ENCODE measurements at regions not wholly inside any gene's neighbourhood (a gene's known extent, or its start where the extent isn't known, plus 50 kb on each side); places are given as distances from the start of the nearest gene placed in this dataset.

DNA sequence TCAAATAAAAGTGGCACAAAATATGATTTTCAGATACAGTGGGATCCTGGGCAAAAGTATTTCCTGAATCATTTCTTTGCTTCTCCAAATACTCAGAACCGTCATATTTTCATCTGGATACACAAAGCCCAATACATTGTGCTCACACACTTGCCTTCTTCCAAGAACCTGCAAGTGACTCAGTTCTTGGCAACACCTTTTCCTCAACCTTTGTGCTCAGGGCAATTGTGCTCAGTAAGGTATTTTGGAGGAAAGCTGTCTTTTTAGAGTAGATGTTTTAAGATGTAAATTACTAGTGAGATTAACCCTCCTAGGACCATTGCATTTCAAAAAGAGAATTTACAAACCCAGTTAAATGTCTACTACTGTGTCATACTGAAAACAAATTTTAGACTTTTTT is 233.5 kb downstream of the EFNB2 start:
- TF ChIP-seq, protein P1, sequence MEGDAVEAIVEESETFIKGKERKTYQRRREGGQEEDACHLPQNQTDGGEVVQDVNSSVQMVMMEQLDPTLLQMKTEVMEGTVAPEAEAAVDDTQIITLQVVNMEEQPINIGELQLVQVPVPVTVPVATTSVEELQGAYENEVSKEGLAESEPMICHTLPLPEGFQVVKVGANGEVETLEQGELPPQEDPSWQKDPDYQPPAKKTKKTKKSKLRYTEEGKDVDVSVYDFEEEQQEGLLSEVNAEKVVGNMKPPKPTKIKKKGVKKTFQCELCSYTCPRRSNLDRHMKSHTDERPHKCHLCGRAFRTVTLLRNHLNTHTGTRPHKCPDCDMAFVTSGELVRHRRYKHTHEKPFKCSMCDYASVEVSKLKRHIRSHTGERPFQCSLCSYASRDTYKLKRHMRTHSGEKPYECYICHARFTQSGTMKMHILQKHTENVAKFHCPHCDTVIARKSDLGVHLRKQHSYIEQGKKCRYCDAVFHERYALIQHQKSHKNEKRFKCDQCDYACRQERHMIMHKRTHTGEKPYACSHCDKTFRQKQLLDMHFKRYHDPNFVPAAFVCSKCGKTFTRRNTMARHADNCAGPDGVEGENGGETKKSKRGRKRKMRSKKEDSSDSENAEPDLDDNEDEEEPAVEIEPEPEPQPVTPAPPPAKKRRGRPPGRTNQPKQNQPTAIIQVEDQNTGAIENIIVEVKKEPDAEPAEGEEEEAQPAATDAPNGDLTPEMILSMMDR (IDR thresholded peaks at IDR 0.05): no peak
- no peak for TF ChIP-seq POLR2A (IDR thresholded peaks at IDR 0.05)

All from lower leg skin (tissue), 3 donors.